ENCODE measurements at regions not wholly inside any gene's neighbourhood (a gene's known extent, or its start where the extent isn't known, plus 50 kb on each side); places are given as distances from the start of the nearest gene placed in this dataset.

GRCh38 chr16:73301984-73302383 lies 254.1 kb upstream of the ZFHX3 start:
- TF ChIP-seq POLR2AphosphoS5 (IDR thresholded peaks at IDR 0.05; ENCODE audit: low read depth) = no peak
- no peak for TF ChIP-seq CTCF (conservative IDR thresholded peaks at IDR 0.05; ENCODE audit: low read depth in 2 of 2)
- no peak for TF ChIP-seq EZH2phosphoT487 (IDR thresholded peaks at IDR 0.05; ENCODE audit: unreplicated experiment)
- TF ChIP-seq CREB1 (CRISPR knock-in tag; IDR thresholded peaks at IDR 0.05; ENCODE audit: low read depth) = no peak
- TF ChIP-seq EZH2 (IDR thresholded peaks at IDR 0.05; ENCODE audit: low read depth, unreplicated experiment) = no peak
- TF ChIP-seq REST (IDR thresholded peaks at IDR 0.05; ENCODE audit: unreplicated experiment) = no peak
